Activated naive CD8-positive, alpha-beta T cell treated with anti-CD3 and anti-CD28 coated beads, Interleukin-2, amount 50 U/mL, for 16 hours (primary cell): ENCODE measurements at regions not wholly inside any gene's neighbourhood (a gene's known extent, or its start where the extent isn't known, plus 50 kb on each side); places are given as distances from the start of the nearest gene placed in this dataset.

Experiments used
- DNase-seq: peaks from one replicate; pipeline ENCODE4 v3.0.0-alpha.2; 2020; ENCODE audit warnings: low read depth, low spot score

- DNase-seq: no peak
Measured at GRCh38 chr13:99027661-99028425, 50.0 kb upstream of the DOCK9 start.

GRCh38 chr13:99028890-99029289, 51.0 kb upstream of the DOCK9 start:
- DNase-seq: no peak

GRCh38 chr13:99029576-99029975, 51.7 kb upstream of the DOCK9 start:
- no peak for DNase-seq

GRCh38 chr13:99030326-99030725, 52.5 kb upstream of the DOCK9 start:
- DNase-seq: no peak

- DNase-seq: no peak
Measured at GRCh38 chr13:99031832-99032231, 54.0 kb upstream of the DOCK9 start.

GRCh38 chr13:99033814-99034213, 56.0 kb upstream of the DOCK9 start:
- no peak for DNase-seq

GRCh38 chr13:99034333-99035085, 56.6 kb upstream of the DOCK9 start:
- no peak for DNase-seq

- DNase-seq: no peak
Measured at GRCh38 chr13:99035715-99036114, 57.9 kb upstream of the DOCK9 start.

- no peak for DNase-seq
Measured at GRCh38 chr13:99037756-99038155, 59.9 kb upstream of the DOCK9 start.

- no peak for DNase-seq
Measured at GRCh38 chr13:99039718-99040280, 61.9 kb upstream of the DOCK9 start.

GRCh38 chr13:99040536-99041131, 62.8 kb upstream of the DOCK9 start:
- DNase-seq: no peak

- DNase-seq: no peak
Measured at GRCh38 chr13:99041337-99041736, 63.5 kb upstream of the DOCK9 start.

GRCh38 chr13:99041788-99042187, 63.9 kb upstream of the DOCK9 start:
- DNase-seq: no peak

GRCh38 chr13:99042521-99043250, 64.8 kb upstream of the DOCK9 start:
- DNase-seq: no peak

- DNase-seq: no peak
Measured at GRCh38 chr13:99043831-99044231, 66.0 kb upstream of the DOCK9 start.

- no peak for DNase-seq
Measured at GRCh38 chr13:99044764-99045163, 66.9 kb upstream of the DOCK9 start.

- DNase-seq: no peak
Measured at GRCh38 chr13:99045396-99045795, 67.5 kb upstream of the DOCK9 start.

GRCh38 chr13:99046851-99047250, 69.0 kb upstream of the DOCK9 start:
- no peak for DNase-seq

- DNase-seq: no peak
Measured at GRCh38 chr13:99050983-99051488, 73.2 kb upstream of the DOCK9 start.

- no peak for DNase-seq
Measured at GRCh38 chr13:99051768-99052455, 74.0 kb upstream of the DOCK9 start.
